WERI-Rb-1 (cell line): ENCODE measurements at regions not wholly inside any gene's neighbourhood (a gene's known extent, or its start where the extent isn't known, plus 50 kb on each side); places are given as distances from the start of the nearest gene placed in this dataset.

Experiments
- DNase-seq: peaks from one replicate; pipeline ENCODE4 v3.0.0-alpha.2; 2020
- H3K27ac ChIP-seq: fragments of 250-450 bp; sonication (Bioruptor Pico); 2 replicates; pipeline ENCODE4 v1.5.1; 2020; ENCODE audit warnings: mild to moderate bottlenecking, moderate library complexity
- H3K27me3 ChIP-seq: fragments of 250-450 bp; sonication (Bioruptor Pico); 2 replicates; pipeline ENCODE4 v1.5.1; 2021; ENCODE audit warnings: mild to moderate bottlenecking, low read depth, moderate library complexity; ENCODE audit not compliant: insufficient read depth, severe bottlenecking
- H3K36me3 ChIP-seq: fragments of 250-450 bp; sonication (Bioruptor Pico); 2 replicates; pipeline ENCODE4 v1.5.1; 2020; ENCODE audit warnings: mild to moderate bottlenecking, moderate library complexity
- H3K4me3 ChIP-seq: 2 replicates; pipeline ENCODE4 v1.5.1; 2011; ENCODE audit warnings: low read depth, mild to moderate bottlenecking, control low read depth, low read length
- H3K9me3 ChIP-seq: fragments of 250-450 bp; sonication (Bioruptor Pico); 2 replicates; pipeline ENCODE4 v1.5.1; 2021; ENCODE audit warnings: mild to moderate bottlenecking, moderate library complexity; ENCODE audit not compliant: severe bottlenecking
- CTCF ChIP-seq: IDR thresholded peaks from 2 replicates; pipeline ENCODE4 v1.5.1; 2011; ENCODE audit warnings: low read depth, mild to moderate bottlenecking, control low read depth, inconsistent platforms, low read length

- H3K27ac ChIP-seq = no peak overlapping the region
Observed at GRCh38 chr17:69967910-69968411, 107.1 kb upstream of the KCNJ16 start.

GRCh38 chr17:69969897-69970296 lies 105.1 kb upstream of the KCNJ16 start:
- H3K27me3 ChIP-seq = no peaks in the 10 kb centered on the region
- TF ChIP-seq CTCF = no peak
- H3K36me3 ChIP-seq = no peaks in the 10 kb centered on the region
- DNase-seq = no peak
- H3K9me3 ChIP-seq = peaks cover 8% of the 10 kb centered on the region
- no peak overlapping the region for H3K4me3 ChIP-seq
- H3K27ac ChIP-seq = no peak overlapping the region

More at GRCh38 chr17:69967910-69968411, 107.1 kb upstream of the KCNJ16 start:
- no peak for DNase-seq
- no peaks in the 10 kb centered on the region for H3K36me3 ChIP-seq
- peaks cover 11% of the 10 kb centered on the region for H3K9me3 ChIP-seq
- H3K4me3 ChIP-seq = no peak overlapping the region
- H3K27me3 ChIP-seq = no peaks in the 10 kb centered on the region
- no peak for TF ChIP-seq CTCF

GRCh38 chr17:69972251-69972650 lies 102.8 kb upstream of the KCNJ16 start:
- Histone ChIP-seq H3K27me3 (no peaks in the 10 kb centered on the region), H3K36me3 (no peaks in the 10 kb centered on the region), H3K4me3 (no peak overlapping the region), H3K9me3 (no peaks in the 10 kb centered on the region), H3K27ac (no peak overlapping the region)
- TF ChIP-seq CTCF = no peak
- DNase-seq = no peak

- DNase-seq = no peak
- TF ChIP-seq CTCF = no peak
- no peaks in the 10 kb centered on the region for H3K36me3 ChIP-seq
Observed at GRCh38 chr17:69975808-69976207, 99.2 kb upstream of the KCNJ16 start.

GRCh38 chr17:69978056-69978646 lies 96.9 kb upstream of the KCNJ16 start:
- Histone ChIP-seq H3K27me3 (no peaks in the 10 kb centered on the region), H3K36me3 (no peaks in the 10 kb centered on the region), H3K4me3 (no peak overlapping the region), H3K27ac (no peak overlapping the region), H3K9me3 (no peaks in the 10 kb centered on the region)
- no peak for DNase-seq
- TF ChIP-seq CTCF = no peak

More at GRCh38 chr17:69975808-69976207, 99.2 kb upstream of the KCNJ16 start:
- H3K27ac ChIP-seq = no peak overlapping the region
- H3K9me3 ChIP-seq = no peaks in the 10 kb centered on the region
- no peak overlapping the region for H3K4me3 ChIP-seq
- no peaks in the 10 kb centered on the region for H3K27me3 ChIP-seq

GRCh38 chr17:69981441-69981840 lies 93.6 kb upstream of the KCNJ16 start:
- DNase-seq = no peak
- H3K9me3 ChIP-seq = peaks cover 1% of the 10 kb centered on the region
- TF ChIP-seq CTCF = no peak
- H3K36me3 ChIP-seq = no peaks in the 10 kb centered on the region
- no peaks in the 10 kb centered on the region for H3K27me3 ChIP-seq
- H3K4me3 ChIP-seq = no peak overlapping the region
- H3K27ac ChIP-seq = no peak overlapping the region
